ENCODE measurements at regions not wholly inside any gene's neighbourhood (a gene's known extent, or its start where the extent isn't known, plus 50 kb on each side); places are given as distances from the start of the nearest gene placed in this dataset.

DNA sequence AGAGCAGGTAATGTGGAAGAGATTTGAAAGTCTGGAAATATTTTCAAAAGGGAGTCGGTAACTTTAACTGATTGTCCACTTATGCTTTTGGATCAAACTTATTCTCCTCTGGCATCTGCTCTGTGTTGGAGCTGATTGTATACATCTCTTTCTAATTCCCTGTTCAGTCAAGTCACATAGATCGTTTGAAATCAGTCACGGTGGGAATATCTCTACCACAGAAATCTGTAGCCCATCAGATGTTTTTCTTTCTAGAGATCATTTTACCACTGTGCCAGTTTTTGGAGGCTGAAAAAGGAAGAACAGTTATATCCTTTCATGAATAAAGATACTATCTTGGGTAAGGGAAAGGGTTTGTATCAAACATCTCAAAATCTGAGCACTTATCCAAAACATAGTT is 1853.3 kb downstream of the EFNA5 start (continued):
- TF ChIP-seq, protein P1, sequence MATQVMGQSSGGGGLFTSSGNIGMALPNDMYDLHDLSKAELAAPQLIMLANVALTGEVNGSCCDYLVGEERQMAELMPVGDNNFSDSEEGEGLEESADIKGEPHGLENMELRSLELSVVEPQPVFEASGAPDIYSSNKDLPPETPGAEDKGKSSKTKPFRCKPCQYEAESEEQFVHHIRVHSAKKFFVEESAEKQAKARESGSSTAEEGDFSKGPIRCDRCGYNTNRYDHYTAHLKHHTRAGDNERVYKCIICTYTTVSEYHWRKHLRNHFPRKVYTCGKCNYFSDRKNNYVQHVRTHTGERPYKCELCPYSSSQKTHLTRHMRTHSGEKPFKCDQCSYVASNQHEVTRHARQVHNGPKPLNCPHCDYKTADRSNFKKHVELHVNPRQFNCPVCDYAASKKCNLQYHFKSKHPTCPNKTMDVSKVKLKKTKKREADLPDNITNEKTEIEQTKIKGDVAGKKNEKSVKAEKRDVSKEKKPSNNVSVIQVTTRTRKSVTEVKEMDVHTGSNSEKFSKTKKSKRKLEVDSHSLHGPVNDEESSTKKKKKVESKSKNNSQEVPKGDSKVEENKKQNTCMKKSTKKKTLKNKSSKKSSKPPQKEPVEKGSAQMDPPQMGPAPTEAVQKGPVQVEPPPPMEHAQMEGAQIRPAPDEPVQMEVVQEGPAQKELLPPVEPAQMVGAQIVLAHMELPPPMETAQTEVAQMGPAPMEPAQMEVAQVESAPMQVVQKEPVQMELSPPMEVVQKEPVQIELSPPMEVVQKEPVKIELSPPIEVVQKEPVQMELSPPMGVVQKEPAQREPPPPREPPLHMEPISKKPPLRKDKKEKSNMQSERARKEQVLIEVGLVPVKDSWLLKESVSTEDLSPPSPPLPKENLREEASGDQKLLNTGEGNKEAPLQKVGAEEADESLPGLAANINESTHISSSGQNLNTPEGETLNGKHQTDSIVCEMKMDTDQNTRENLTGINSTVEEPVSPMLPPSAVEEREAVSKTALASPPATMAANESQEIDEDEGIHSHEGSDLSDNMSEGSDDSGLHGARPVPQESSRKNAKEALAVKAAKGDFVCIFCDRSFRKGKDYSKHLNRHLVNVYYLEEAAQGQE (IDR thresholded peaks at IDR 0.05), result no peak
- TF ChIP-seq GABPA (IDR thresholded peaks at IDR 0.05 in 1 of 2, conservative IDR thresholded peaks at IDR 0.05 in 1 of 2) (no peak), RAD21 (IDR thresholded peaks at IDR 0.05) (no peak), EGR1 (IDR thresholded peaks at IDR 0.05; ENCODE audit: low read depth in 2 of 2) (no peak), JUND (IDR thresholded peaks at IDR 0.05) (no peak), FOXA1 (IDR thresholded peaks at IDR 0.05) (no peak)
- TF ChIP-seq, protein P2, sequence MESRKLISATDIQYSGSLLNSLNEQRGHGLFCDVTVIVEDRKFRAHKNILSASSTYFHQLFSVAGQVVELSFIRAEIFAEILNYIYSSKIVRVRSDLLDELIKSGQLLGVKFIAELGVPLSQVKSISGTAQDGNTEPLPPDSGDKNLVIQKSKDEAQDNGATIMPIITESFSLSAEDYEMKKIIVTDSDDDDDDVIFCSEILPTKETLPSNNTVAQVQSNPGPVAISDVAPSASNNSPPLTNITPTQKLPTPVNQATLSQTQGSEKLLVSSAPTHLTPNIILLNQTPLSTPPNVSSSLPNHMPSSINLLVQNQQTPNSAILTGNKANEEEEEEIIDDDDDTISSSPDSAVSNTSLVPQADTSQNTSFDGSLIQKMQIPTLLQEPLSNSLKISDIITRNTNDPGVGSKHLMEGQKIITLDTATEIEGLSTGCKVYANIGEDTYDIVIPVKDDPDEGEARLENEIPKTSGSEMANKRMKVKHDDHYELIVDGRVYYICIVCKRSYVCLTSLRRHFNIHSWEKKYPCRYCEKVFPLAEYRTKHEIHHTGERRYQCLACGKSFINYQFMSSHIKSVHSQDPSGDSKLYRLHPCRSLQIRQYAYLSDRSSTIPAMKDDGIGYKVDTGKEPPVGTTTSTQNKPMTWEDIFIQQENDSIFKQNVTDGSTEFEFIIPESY (IDR thresholded peaks at IDR 0.05), result no peak

DNA sequence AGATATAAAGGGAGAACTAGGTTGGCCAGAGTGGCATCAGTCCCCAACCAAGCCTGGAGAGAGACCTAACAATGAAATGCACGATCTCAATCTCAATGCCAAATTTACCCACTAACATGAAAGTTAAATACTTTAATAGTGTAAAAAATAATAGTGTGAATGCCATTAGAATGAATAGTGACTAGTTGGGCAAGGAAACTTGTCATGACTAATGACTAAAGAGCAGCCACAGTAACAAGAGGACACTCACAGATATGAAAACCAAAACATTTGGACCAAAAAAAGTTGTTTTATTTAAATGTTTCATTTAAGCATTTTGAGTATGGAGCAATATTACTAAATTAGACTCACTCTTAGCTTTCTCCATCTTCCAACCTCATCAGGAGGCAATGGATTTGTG is 1853.8 kb downstream of the EFNA5 start:
- Histone ChIP-seq H3K36me3 (ENCODE audit: control insufficient read depth in 4 of 4, insufficient read depth in 3 of 4, low read depth in 1 of 4, low read length in 3 of 4) (no peaks in the 10 kb centered on the region), H3K27ac (ENCODE audit: low read depth in 1 of 2, low read length in 2 of 2) (no peak overlapping the region)
- 81% methylated on average over 1 of the region's 1 CpG for WGBS

More for the DNA sequence above, 1853.8 kb downstream of the EFNA5 start:
- TF ChIP-seq RXRA (IDR thresholded peaks at IDR 0.05), result no peak
- no peak for TF ChIP-seq FOXA1 (IDR thresholded peaks at IDR 0.05)
- TF ChIP-seq GABPA (IDR thresholded peaks at IDR 0.05 in 1 of 2, conservative IDR thresholded peaks at IDR 0.05 in 1 of 2), result no peak
- no peak for TF ChIP-seq RAD21 (IDR thresholded peaks at IDR 0.05)
- TF ChIP-seq, protein P1 (IDR thresholded peaks at IDR 0.05), result no peak
- no peak for TF ChIP-seq NR2F2 (IDR thresholded peaks at IDR 0.05)
- TF ChIP-seq HNF4A (conservative IDR thresholded peaks at IDR 0.05), result no peak
- no peak for TF ChIP-seq JUND (IDR thresholded peaks at IDR 0.05)
- TF ChIP-seq FOXA2 (IDR thresholded peaks at IDR 0.05), result no peak
- TF ChIP-seq, protein P3, sequence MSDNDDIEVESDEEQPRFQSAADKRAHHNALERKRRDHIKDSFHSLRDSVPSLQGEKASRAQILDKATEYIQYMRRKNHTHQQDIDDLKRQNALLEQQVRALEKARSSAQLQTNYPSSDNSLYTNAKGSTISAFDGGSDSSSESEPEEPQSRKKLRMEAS (IDR thresholded peaks at IDR 0.05), result no peak
- no peak for TF ChIP-seq SP1 (IDR thresholded peaks at IDR 0.05)
- TF ChIP-seq EGR1 (IDR thresholded peaks at IDR 0.05; ENCODE audit: low read depth in 2 of 2), result no peak
- TF ChIP-seq, protein P2 (IDR thresholded peaks at IDR 0.05), result no peak
- TF ChIP-seq TAF1 (conservative IDR thresholded peaks at IDR 0.05), result no peak
- TF ChIP-seq, protein P4, sequence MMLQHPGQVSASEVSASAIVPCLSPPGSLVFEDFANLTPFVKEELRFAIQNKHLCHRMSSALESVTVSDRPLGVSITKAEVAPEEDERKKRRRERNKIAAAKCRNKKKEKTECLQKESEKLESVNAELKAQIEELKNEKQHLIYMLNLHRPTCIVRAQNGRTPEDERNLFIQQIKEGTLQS (IDR thresholded peaks at IDR 0.05), result no peak
- TF ChIP-seq YY1 (IDR thresholded peaks at IDR 0.05), result no peak
- H3K4me1 ChIP-seq (ENCODE audit: control insufficient read depth in 4 of 4, insufficient read depth in 4 of 4, low read length in 3 of 4), result no peaks in the 10 kb centered on the region
- no peaks in the 10 kb centered on the region for H3K27me3 ChIP-seq (ENCODE audit: control insufficient read depth in 4 of 4, insufficient read depth in 4 of 4, low read length in 3 of 4)
- H3K9ac ChIP-seq (ENCODE audit: low read depth in 1 of 2, low read length in 2 of 2), result no peak overlapping the region
- no peak overlapping the region for H3K4me3 ChIP-seq (ENCODE audit: low read depth in 1 of 3, low read length in 3 of 3)
- no peak for DNase-seq (ENCODE audit: low spot score)
- no peaks in the 10 kb centered on the region for H3K9me3 ChIP-seq (ENCODE audit: control insufficient read depth in 4 of 4, low read length in 3 of 4)

Measured in liver (tissue), 7 donors.